ENCODE measurements at regions not wholly inside any gene's neighbourhood (a gene's known extent, or its start where the extent isn't known, plus 50 kb on each side); places are given as distances from the start of the nearest gene placed in this dataset.

DNA sequence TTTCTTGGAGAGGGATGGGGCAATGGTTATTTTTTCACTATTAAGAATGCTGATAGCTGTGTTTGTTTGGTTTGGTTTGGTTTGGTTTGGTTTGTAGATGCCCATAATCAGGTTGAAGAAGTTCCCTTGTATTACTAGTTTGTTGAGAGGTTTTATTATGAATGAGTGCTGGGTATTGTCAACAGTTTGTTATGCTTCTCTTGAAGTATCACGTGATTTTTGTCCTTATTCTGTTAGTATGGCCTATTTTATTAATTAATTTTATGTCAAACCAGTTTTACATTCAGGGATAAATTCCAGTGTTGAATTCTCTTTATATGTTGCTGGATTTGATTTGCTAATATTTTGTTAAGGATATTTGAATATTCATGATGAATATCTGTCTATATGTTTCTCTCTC is 449.8 kb upstream of the NWD2 start:
- no peak for DNase-seq

DNA sequence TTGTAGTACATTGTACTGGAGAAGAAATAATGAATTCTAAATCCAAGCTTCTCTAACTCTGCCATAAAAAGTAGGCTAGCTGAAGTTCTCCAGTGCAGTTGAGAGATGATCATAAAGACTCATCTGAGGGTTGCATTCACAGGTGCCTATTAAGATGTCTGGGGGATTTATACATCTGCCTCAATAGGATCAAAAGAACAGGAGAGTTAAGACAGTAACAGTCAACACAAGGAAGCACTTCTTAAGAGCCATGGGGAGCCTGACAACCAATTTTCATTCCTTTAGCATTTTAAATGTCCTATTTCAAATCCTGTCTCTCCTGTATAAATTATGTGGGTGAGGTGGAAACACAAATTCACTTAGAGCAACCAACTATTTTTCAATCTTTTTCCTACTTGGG is 432.4 kb upstream of the NWD2 start:
- DNase-seq, result no peak

DNA sequence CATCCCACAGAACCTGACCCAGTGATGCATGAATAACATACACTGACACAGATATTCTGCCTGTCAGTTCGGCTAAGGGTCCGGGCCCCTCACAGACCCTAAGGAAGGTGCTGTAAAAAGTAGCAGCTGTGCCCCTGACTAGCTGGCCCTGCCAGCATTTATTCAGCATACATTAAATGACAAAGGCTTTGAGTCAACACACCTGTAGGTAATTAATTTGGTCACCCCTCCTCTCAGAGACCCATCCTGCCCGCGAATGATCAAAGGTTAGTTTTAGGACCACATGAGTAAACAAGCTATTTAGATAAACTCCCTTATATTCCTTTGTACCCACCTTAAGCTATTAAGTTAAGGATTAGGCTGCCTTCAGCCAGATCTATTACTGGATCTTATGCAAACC is 429.0 kb upstream of the NWD2 start:
- DNase-seq, result no peak

- DNase-seq, result no peak
Measured at GRCh38 chr4:36823199-36823967, 421.2 kb upstream of the NWD2 start.

DNA sequence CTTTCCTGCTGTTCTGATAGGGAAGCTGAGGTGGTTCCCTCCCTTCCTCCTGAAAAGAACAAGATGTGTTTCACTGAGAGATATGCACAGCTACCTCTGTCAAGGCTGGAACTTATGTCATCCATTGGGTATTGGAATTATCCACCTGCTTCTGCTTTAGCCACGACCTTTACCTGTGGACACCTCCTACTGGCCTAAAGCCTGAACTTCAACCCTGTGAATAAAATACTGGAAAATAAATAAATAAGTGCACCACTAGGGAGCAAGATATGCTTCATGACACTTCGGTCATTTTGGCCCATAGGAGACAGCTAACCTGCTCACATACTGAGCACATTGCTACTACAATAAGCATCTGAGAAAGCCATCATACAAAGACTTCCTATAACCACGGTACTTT is 419.9 kb upstream of the NWD2 start:
- DNase-seq, result no peak

- DNase-seq, result no peak
Measured at GRCh38 chr4:36835246-36835645, 409.3 kb upstream of the NWD2 start.

DNA sequence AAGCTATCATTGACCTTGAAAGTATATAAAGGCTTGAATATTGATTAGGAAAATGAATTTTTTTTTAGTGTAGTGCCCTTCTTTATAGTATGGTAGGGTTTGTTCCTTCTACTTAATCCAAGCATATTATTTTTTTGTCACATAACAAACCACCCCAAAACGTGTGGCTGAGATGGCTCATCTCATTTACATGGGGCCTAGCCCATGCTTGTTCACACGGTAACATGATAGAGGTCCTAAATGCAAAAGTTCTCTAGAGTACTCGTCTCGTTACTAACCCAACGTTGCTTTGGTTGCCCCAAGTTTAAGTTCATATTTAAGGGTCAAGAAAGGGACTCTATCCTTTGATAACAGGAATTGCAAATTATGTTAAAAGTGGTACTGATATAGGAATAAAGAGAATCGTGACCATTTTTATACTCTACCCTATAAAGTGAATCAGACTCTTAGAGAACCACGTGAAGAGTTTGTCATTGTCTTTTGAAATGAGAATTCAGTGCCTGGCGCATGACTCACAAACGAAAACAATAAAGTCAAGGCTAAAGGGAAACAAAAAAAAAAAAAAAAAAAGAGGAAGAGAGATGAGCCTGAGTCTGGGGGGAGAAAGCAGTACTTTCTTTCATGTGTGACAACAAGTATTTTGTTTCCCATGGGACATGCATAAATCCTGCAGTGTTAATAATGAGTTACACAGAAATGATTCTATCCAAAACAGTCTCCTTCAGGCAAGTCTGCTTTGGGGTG is 402.8 kb upstream of the NWD2 start:
- no peak for DNase-seq

- DNase-seq, result no peak
Measured at GRCh38 chr4:36844448-36844847, 400.1 kb upstream of the NWD2 start.

DNA sequence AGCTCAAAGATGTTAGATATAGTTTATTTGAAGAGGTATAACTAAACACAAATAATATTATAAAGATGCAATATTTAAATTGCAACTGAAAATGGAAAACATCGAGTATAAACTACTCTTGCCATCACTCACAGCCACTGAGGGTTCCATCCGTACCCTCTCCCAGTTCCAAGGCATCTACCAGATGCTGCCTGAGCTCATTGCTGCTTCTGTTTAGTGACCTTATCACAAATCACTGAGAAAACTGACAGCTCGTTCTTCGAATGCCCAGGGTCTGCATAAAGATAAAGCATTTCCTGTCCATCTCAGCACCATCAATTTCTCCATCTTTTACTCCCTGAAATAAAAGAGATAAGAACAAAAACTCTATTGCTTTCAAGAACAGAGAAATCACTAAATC is 391.7 kb upstream of the NWD2 start:
- DNase-seq, result no peak

DNA sequence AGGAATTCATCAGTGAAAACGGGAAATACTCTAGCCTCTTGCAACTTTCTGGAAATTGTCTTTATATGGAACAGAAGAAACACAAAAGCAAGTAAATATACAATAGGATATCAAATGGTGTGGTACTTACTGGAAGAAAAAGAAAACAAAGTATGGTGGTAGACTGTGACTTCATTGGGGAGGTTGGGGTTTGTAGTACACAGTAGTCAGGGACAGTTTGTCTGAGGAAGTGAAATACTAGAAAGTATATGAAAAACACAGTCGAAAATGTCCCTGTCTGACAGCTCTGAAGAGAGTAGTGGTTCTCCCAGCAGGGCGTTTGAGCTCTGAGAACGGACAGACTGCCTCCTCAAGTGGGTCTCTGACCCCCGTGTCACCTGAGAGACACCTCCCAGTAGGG is 390.0 kb upstream of the NWD2 start:
- no peak for DNase-seq

- no peak for DNase-seq
Measured at GRCh38 chr4:36863601-36864000, 380.9 kb upstream of the NWD2 start.

DNA sequence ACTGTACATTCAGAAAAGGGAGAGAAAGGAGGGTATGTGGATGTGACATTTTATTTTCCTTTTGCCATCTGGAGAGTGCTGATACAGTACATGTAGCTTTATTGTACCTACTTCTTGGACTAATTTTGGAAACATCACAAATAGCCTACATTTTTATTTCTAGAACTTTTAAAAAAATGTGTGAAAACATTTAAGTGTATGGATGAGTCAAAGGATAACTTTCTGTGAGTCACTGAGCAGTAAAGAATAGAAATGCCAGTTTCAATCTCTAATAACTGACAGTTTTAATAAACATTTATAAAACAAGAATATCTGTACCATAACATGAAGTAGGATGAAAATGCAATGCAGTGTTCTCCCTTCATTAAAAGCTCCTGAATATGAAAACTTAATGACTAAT is 374.4 kb upstream of the NWD2 start:
- no peak for DNase-seq

DNA sequence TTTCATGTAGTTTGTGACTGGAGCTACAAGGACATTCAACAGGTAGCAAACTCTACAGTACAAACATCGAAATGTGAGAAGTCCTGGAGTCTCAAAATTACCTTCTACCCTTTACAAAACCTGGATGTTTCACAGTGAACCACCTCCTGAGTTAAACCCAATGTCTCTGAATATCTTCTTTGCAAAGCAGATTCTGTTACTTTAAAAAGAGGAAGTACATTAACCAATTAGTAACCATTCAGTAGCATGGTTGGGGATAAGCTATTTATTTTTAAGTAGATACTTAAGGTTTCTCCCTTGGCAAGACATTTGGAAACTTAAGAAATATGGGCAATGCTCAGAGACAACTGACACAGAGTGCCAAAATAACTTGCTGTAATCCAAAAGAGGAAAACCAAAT is 371.9 kb upstream of the NWD2 start:
- DNase-seq, result no peak

- no peak for DNase-seq
Measured at GRCh38 chr4:36884151-36884550, 360.4 kb upstream of the NWD2 start.

DNA sequence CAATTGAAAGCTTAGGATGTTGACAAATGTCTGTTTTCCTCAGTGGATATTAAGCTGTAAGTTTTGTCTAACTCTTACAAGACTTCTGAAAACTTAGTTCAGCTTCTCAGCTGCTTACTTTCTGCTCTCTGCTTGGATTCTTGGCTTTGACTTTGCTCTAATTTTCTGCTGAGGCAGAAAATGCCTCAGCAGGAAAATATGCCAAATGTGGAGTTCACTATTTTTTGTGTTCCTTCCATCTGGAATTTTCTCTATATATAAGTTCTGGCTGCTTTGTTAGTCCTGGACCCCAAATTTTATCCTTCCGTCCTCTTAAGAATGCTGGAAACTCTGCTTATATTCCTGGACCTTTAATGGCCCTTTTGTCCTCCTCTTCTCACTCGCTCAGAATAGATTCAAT is 352.6 kb upstream of the NWD2 start:
- no peak for DNase-seq

DNA sequence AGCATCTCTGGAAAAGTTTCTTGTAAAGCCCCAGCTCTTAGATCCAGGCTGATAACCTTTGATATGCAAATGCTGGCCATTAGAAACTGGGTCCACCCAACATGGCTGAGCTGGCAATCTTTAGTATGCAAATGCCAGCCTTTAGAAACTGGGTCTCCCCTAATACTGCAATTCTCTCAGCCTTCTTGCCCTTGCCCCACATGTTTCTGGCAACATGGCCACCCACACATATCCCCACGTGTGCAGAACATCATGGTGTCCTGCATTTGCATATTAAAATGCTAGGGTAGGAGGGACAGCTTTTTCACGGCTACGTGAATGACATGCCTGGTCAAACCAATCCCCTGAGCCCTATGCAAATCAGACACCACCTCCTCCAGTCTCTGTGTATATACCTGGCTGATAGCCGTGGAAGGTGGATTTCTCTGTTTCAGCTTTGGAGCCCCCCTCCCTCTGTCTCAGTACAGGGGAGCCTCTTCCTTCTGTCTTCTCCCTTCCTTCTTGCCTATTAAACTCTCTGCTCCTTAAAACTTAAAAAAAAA is 344.0 kb upstream of the NWD2 start:
- no peak for DNase-seq

- DNase-seq, result no peak
Measured at GRCh38 chr4:36904823-36905222, 339.7 kb upstream of the NWD2 start.

DNA sequence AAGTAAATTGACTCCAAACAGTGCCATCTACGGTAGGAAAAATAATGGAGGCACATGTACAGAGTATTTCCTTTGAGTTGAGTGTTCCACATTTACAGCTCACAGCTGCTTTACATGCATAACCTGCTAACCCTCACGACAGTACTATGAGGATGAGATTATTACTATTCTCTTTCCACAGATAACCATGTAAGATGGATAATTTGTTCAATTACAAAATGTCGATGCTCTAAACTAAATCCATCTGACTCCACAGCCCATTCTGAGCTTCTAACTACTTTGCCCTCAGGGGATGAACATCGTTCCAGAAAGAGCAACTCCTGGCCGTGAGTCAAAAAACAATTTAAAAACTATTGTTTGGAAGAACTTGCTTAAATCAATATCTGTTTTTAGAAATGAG is 330.4 kb upstream of the NWD2 start:
- no peak for DNase-seq

- no peak for DNase-seq
Measured at GRCh38 chr4:36915717-36916116, 328.8 kb upstream of the NWD2 start.

- DNase-seq, result no peak
Measured at GRCh38 chr4:36917413-36917812, 327.1 kb upstream of the NWD2 start.

DNA sequence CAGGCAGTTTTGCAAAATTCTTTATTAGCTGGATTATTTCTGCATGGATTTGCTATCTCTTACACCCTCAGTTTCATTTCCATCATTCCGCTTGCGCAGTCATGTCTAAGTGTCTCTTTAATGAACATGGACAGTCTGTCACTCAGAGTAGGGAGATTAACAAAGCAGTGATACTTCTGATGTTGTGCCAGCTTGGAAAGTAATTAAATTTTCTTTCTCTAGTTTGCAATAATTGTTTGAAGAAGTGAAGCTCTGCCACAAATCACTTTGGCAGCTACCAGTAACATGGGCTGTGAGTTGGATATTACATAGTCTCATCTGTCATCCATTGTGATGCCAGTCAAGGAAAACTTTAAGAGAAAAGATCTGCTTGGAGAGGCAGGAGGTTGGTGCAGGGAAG is 324.8 kb upstream of the NWD2 start:
- no peak for DNase-seq

GRCh38 chr4:36921476-36922216 is 322.9 kb upstream of the NWD2 start:
- no peak for DNase-seq

Measured in anterior cingulate cortex (tissue), 58 donors.